NCI-H2171 treated with DMSO at 0.1 percent for 48 hours (cell line): ENCODE measurements at regions not wholly inside any gene's neighbourhood (a gene's known extent, or its start where the extent isn't known, plus 50 kb on each side); places are given as distances from the start of the nearest gene placed in this dataset.

Experiments
- DNase-seq: peaks from one replicate; lab custom pipeline; 2025; lab: John Stamatoyannopoulos, UW

DNA sequence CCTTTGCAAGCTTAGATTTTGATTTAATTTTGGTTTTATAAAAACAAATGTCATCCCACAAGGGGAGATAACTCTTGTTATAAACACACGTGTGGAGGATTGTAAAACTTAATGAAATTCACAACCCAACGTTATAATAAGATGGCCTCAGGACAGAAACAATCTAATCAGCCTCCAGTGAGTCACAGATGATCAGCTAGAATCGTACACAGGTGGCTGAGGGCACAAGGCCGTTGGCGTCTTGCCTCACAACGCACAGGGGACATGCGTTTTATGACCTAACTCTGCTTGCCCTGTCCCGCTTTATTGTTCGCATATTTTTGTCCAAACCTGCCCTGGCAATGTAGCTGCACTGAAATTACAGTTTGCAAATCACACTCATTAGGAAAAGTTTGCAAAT is 121.9 kb upstream of the PDZRN3 start:
- DNase-seq = no peak

DNA sequence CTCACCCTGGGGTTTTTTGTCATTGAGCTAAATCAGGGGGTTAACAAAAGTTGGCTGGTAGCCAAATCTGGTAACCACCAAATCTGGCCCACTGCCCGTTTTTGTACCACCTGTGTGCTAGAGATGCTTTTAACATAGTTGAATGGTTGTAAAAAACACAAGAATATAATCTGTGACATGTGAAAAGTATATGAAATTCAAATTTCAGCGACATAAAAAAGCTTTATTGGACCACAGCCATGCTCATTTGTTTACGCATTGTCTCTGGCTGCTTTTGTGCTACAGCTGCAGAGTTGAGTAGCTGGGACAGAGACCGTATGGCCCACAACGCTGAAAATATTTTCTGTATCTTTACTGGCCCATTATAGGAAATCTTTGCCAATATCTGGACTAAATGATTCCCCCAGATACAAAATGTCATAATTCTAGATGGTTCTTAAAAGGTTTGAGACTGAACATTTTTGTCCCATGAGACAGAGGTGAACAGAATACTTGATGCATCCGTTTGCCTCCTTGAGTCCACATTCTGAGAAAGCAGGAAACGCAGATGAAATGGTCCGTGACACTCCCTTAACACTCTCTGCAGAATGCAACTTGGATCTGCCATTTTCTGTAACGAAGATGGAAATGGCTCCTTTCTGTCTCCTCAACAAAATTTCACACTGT is 120.9 kb upstream of the PDZRN3 start:
- peak; percentile 44 for DNase-seq

DNA sequence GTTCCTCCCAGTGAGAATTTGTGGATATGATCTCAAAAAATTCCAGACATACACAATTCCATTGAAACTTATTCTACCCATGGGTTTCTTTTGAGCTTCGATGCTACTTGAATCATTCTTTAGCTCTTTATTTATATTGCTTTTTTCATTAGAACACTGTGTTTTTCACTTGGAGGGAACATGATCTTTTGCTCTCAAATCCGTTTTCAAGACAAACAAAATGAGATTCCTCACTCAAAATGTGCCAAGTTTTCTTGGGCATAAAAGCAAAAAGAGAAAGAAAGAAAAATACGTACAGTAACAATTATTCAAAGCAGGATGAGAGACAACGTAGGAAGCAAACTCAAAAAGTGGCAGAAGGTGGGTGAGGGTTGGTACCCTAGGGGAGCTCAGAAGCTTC is 118.8 kb upstream of the PDZRN3 start:
- no peak for DNase-seq

DNA sequence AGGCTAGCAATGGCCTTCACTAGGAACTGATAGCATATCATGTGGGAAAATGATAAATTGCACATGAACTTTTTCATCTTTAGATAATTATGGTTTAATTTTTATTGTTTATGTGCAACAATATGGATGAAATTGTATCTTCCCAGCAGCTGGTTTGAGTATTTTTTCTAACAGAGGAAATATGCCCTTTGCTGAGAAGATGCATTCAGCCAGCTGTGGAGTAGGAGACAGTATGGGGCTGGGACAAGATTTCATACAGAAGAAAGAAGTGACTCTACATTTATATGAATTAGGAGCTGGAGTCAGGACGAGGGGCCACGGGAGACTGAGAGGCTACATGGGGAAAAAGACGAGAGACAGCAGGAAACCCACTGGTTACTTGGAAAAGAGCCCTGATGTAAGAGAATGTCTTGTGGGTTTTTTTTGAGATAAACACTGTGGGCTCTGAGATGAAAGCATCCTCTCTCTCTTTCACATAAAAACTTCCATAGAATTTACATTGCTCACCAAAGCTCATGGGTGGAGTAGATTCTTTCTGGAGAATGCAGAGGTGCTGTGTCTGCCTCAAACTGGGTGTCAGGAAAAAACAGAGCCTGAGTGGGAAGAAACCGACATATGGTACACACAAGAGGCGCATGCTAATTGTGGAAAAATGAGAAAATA is 115.2 kb upstream of the PDZRN3 start:
- DNase-seq = peak; percentile 6

DNA sequence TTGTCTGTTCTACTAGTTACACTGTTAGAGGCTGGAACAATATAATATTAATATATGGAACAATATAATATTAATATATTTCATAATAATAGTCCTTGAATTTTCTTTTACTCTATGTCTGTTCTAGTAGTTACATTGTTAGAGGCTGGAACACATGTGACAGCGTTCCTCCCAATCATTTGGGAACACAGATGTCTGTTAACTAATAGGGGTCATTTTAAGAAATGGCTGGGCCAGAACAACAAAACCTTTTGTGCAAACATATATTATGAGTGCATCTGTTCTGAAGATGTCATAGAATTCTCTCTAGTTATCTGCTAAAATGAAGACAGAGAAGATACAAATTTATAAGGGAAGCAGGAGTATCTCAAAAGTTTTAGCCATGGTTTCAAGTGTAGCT is 114.0 kb upstream of the PDZRN3 start:
- no peak for DNase-seq

DNA sequence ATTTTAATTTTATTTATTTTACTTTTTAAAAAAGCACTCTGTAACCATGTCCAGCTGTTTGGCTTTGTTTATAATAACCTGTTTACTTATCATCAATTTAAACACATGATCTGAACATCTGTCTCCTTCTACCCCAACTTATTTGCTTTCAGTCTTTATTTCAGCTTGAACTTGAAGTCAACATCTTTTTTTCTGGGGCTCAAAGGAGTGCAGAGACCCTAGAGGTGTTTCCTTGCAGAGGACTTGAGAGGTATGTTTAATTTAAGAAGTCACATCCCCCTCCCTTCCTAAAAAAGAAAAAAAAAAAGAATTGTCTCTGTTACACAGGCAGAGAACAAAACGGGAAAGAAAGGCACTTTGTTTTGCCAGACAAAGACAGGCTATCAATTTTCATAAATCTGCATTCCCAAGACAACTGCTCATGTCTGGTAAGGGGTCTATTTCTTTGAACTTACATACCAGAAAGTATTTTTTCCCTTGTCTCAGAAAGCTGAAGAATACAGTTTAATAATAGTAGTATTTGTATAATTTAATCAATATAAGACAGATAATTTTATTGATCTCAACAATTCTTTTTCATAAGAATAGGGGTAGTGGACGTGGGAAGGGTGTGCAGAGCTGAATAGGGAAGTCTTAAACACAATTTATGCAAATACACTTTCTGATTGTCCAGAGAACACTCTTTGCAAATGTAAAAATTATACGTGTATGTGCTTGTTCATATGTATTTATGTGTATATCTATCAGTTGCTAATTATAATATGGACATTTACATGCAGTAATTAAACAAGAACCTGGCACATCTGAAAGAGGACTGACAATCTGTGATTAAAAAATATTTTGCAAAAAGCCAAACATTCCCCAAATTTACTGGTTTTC is 109.7 kb upstream of the PDZRN3 start:
- peak; percentile 38 for DNase-seq

DNA sequence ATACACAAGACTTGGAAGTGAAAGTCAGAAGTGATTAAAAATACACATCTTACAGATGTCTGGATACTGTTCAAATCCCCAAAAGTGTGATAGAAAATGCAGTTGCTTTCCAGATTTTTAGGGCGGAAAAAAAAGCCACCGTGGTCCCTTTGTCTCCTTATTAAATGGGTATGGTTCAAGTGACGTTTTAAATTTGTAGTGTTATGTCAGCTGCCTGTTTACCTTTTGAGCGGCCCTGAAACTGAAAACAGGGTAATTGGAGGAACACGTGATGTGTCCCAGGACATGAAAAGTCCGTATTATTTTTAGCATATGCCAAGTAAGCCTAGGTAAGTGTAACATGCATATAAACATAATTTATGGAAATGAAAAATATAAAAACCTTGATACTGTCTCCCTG is 109.0 kb upstream of the PDZRN3 start:
- peak; percentile 4 for DNase-seq

DNA sequence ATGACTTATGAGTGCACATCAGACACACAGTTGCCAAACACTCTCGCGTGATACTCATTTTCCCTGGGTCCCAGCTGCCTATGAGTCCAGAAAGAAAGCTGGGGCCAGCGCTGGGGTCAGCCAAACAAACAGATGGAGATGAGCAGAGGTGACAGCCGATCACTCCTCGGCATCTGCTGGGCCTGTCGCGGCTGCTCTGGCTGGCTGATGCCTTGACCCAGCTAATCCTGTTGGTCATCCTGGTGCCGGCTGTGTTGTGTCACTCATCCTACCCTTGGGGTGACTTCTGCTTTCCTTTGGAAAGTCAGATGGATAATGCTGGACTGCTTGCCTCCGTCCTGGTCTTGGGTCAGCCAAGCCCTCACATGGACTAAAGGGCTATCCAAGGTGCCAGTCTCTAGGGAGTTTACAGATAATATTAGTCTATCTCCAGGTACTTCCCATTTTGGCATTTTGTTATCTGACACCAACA is 105.3 kb upstream of the PDZRN3 start:
- no peak for DNase-seq

DNA sequence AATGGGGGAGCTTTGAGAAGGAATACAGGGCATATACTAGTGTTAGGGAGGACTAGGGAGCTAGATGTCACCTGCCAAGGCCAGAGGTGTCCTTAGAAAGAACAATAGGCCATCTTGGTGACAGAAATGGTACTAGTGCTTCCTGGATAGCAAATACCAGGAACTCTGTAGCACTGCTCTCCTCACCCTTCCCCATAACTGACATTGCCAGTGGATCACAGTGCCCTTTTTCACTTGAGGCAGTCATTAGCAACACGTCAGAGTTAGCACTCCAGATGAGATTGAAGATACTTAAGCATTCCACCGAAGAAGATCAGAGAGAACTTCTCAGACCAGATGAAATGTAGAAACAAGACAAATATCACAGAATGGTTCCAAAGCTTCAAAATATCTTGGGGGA is 103.1 kb upstream of the PDZRN3 start:
- no peak for DNase-seq

DNA sequence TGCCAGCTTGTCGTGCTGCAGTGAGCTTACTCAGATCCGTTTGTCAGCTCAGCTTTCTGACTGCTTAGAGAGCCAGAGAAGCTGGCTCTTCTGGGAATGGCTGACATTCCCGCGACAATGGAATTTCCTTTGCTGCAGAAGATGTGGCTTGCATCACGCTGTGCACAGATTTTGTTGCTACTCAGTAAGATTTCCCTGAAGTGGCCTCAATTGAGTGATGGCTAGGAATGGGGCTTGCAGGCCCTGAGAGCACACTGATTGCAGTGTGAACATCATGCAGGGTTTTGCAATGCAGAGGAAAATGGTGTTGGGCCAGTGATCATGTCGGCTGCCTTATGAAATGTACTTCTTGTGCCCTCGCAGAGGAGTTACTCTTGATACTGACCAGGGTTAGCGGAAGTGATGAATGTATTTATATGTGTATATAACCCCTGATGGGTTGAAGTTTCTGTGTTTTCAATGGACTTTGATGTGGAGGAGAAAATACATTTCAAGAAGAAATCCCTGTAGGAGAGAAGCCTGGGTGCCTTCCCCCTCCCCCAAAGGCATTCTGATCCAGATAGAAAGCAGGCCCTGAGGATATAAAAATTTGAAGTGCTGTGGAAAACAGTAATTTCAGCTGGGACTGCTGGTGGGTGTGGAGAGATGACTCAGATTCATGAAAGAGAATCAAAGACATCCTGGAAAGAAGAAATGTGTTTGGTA is 102.5 kb upstream of the PDZRN3 start:
- no peak for DNase-seq

DNA sequence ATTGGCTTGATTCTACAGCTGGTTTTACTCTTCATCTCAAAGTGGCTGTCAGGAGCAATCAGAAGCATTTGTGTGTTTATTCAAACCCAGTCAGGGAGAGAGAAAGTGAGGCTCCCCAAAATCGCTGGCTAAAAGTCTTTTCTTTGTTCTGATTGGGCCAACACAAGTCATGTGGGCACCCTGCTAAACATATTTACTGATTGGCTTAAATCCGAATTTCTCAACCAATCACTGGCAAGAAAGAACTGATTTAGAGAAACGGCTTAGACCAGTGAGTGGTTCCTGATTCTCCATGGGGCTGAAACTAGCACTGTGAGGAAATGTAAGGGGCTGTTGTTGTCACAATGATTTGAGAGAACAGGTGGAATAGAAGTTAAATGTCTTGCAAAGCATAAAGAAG is 98.9 kb upstream of the PDZRN3 start:
- DNase-seq = no peak

DNA sequence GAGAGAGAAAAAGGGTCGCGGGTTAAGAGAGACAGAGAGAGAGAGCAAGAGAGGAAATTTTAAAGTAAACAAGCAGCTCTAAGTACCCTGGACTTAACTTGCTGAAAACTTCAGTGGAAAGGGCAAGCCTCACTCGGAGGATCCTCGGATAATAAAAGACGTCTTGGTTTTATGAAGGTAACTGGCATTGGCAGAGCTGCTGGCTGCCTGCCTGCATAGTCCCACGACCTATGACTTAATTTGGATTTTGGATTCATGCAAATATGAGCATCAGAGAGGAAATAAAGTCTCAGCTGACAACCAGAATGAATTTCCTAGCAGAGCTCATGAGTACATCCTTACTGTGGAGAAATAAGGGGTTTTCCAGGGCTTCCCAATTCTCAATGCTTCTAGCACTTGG is 95.1 kb upstream of the PDZRN3 start:
- DNase-seq = no peak

DNA sequence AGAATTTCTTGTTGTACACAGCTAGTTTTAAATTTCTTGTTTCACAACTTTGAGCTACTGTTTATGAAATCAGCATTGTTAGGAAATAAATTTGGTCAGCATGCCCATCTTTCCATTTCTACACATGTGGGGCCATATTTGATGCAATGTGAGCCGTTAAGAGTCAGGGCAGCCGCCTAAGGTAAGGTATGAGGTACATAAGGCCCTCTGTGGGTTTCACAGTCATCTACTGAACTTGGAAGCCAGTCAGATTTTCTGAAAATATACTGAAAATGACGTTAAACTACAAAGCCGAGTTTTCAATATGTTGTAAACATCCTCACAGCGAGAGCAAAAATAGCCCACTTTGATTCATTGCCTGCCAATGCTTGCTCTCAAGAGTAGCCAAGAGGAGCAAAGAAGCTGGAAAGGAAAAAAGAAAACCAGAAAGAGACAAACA is 94.7 kb upstream of the PDZRN3 start:
- DNase-seq = no peak

DNA sequence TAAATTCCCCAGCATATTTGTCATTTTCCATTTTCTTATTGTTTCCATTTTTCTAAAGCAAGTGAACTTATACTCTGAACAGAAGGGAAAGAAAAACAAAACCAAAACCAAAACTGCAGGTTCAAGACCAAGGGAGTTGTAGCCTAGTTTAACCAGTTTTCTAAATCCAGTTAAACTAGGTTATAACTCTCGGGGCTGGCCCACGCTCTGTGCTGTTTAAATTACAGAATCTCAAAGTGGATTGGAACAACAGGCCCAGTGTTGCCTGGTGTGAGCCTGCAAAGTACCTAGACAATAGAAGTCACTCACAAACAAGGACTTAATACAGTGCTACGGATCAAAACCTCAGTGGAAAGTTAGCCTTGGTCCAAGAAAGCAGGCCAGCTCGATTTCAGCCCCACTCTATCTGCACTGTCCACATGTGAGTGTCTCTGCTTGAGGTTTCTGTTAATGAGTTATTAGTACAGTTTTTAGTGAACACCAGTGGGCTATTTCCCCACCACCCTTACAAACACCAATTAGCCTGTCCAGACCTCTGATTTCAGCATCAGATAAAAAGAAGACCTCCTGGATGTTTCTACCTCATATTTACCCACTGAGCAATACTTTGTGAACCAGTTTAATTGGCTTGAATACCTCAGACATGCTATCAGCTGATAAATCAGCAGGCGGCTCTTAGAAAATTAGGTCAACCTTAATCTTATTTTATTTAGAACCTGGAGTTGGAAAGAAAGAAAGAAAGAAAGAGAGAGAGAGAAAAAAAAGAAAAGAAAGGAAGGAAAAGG is 93.8 kb upstream of the PDZRN3 start:
- no peak for DNase-seq

DNA sequence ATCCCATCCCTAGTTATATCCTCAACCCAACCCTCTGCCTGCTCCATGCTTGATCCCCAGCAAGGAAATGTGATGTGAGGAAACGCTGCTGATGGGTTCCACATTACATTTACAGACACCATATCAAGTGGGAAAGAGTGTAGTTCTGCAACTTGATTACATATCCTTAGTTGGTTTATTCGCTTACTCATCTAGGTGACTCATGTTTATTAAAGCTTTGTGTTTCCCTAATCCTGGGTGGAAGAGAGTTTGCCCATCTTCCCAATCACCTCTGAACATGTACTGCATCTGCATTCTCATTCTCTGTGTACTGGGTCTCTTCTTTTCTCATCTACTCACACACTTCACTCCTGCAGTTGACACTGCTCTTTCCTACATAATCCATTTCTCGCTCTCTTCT is 91.7 kb upstream of the PDZRN3 start:
- no peak for DNase-seq

DNA sequence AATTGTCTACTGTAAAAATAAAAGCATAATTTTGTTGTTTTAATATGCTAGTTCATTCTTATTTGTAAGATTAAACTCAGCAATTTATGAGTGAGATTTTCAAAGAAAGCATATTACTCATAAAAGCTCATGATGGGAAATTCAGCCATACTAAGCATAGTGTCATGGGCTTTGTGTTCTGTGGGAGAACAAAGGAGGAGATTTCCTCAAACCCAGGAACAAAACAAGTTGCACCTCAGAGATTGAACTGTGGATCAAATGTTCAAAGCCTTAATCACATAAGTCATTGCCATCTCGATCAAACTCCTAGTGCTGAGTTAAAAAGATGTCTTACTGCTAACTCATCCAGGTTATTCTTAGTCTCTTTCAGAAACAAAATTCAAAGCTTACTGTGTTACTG is 85.6 kb upstream of the PDZRN3 start:
- no peak for DNase-seq

DNA sequence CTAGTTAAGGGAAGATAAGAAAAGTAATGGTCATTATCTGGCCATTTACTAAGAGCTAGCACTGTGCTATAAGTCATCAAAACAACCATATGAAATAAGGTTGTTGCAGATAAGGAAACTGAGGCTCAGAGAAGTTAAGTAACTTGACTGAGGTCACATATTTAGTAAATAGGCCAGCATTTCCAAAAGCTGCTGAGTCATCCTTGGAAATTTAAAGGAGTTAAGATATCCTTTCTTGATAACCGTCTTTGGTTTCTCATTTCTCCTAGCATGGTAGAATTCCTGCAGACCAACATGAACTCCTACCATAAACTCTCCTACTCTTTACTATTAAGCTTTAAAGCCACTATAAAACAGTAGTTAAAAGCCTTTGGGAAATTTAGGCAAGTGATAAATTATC is 85.0 kb upstream of the PDZRN3 start:
- DNase-seq = no peak

DNA sequence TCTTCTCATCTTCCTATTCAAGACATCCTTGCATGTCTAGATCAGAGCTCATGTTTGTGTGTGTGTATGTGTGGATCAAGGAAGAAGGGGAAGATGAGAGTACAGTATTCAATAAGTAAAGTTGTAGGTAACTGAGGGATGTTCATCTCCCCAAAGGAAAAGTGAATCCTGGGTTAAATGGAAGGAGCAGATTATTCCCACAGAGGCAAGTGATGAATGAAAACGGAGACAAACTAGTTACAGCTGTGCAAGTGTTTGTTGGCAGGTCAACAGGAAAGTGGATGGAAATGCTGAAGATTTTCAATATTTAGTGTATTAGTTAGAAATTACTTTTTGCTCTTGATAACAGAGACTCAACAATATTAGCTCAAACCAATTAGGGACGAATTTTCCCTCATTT is 84.2 kb upstream of the PDZRN3 start:
- DNase-seq = no peak

DNA sequence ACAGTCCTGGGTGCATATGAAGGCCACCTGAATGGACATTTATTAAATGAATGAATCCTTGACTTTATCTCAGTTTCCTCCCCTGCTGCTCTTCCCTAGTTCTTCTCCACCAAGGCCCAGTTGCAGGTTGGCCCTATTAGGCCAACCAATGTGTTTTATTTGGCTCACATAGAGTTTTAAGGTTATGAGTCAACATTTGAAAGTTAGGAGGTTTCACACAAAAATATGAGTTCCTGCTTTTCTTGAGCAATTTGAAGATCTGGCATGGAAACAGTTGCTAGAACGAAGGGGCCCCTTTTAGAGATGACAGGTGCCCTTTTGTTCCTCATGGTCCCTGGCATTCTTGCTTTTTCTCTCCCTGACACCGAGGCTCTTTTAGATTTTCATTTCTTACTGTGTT is 83.0 kb upstream of the PDZRN3 start:
- DNase-seq = no peak

DNA sequence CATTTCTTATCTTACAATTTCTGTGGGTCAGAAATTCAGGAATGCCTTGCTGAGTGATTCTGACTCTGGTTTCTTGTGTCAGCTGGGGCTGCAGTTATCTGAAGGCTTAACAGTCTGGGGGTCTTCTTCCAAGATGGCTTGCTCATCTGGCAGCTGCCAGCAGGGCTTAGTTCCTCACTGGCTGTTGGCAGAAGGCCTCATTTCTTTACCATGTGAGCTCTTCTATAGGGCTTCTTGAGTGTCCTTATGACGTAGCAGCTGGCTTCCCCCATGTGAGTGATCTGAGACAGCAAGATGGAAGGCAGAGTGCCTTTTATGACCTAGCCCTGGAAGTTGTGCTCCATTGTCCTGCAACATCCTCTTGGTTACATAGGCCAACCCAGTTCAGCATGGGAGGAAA is 82.0 kb upstream of the PDZRN3 start:
- peak; percentile 3 for DNase-seq

DNA sequence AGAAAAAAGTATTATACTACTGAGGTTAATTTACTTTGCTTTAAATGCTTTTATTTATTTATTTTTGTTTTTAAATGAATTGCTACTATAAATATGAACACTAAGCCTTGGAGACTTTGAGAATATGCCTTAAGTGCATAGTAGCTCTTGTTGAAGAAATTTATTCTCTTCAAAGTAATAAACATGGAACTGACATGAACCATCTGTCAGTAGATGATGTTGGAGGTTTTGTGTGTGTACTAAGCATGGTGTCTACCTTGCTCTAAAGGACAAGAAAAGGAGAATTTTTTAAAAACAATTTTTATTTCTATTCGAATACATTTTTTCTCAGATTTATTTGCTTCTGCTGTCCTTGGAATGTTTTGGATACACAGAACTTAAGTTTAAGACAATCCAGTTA is 81.1 kb upstream of the PDZRN3 start:
- DNase-seq = no peak

DNA sequence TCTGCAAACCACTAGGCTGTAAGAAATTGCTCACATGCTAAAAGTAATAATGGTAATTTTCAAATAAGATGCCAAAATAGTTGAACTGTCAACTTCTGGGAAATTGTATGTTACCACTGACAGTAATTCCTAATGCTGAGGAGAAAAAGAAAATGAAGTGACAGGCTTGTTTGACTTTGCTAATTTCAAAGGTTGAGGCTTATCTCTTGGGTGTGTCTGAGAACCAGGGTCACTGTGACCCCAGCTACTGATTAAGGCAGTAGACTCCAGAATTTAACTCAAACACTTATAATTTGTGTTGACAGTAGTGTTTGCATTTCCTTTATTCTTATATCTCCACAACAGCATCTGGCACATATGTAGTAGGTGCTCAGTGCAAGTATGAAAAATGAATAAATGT is 74.6 kb upstream of the PDZRN3 start:
- no peak for DNase-seq
